AG09309 (cell line): ENCODE measurements at regions not wholly inside any gene's neighbourhood (a gene's known extent, or its start where the extent isn't known, plus 50 kb on each side); places are given as distances from the start of the nearest gene placed in this dataset.
"Not testable (repeated sequence)": the region's sequence is repeated elsewhere in the genome, so short reads cannot be mapped to it uniquely, and the experiment has no call there.

ENCODE experiments used
- DNase-seq: peaks from one replicate; pipeline ENCODE4 v3.0.0-alpha.2; 2010; ENCODE audit warnings: low read depth
- H3K4me3 ChIP-seq: 2 replicates; pipeline ENCODE4 v1.5.1; 2011; ENCODE audit warnings: mild to moderate bottlenecking, low read depth, low read length, moderate library complexity; ENCODE audit not compliant: control insufficient read depth
- CTCF ChIP-seq: IDR thresholded peaks from 2 replicates; pipeline ENCODE4 v1.5.1; 2011; ENCODE audit warnings: mild to moderate bottlenecking, low read depth, low read length, inconsistent platforms; ENCODE audit not compliant: insufficient read depth, control insufficient read depth; ENCODE audit errors: missing control alignments

- DNase-seq = no peak
- TF ChIP-seq CTCF = no peak
- no peak overlapping the region for H3K4me3 ChIP-seq
Observed at GRCh38 chr3:112755845-112756613, 90.6 kb downstream of the CD200R1L start.

- H3K4me3 ChIP-seq, DNase-seq: not testable (repeated sequence)
Observed at GRCh38 chr3:112755046-112755445, 91.6 kb downstream of the CD200R1L start.

- no peak for TF ChIP-seq CTCF
- H3K4me3 ChIP-seq = no peak overlapping the region
- no peak for DNase-seq
Observed at GRCh38 chr3:112751564-112752512, 94.8 kb downstream of the CD200R1L start.

GRCh38 chr3:112751061-112751460 is 95.6 kb downstream of the CD200R1L start:
- TF ChIP-seq CTCF = no peak
- DNase-seq = no peak

GRCh38 chr3:112747624-112748023 is 99.0 kb downstream of the CD200R1L start:
- DNase-seq = no peak
- no peak overlapping the region for H3K4me3 ChIP-seq
- no peak for TF ChIP-seq CTCF

More at GRCh38 chr3:112751061-112751460, 95.6 kb downstream of the CD200R1L start:
- no peak overlapping the region for H3K4me3 ChIP-seq

GRCh38 chr3:112746675-112747280 is 99.9 kb downstream of the CD200R1L start:
- TF ChIP-seq CTCF = no peak
- peak; percentile 59 for DNase-seq
- H3K4me3 ChIP-seq = no peak overlapping the region
